Kidney epithelial cell (primary cell): ENCODE measurements at regions not wholly inside any gene's neighbourhood (a gene's known extent, or its start where the extent isn't known, plus 50 kb on each side); places are given as distances from the start of the nearest gene placed in this dataset.

ENCODE experiments used
- DNase-seq: peaks from one replicate; pipeline ENCODE4 v3.0.0-alpha.2; 2010; ENCODE audit warnings: low read depth
- H3K27me3 ChIP-seq: 2 replicates; pipeline ENCODE4 v1.6.0; 2011; ENCODE audit warnings: low read length; ENCODE audit not compliant: control insufficient read depth, insufficient read depth
- H3K36me3 ChIP-seq: 2 replicates; pipeline ENCODE4 v1.5.1; 2011; ENCODE audit warnings: low read length; ENCODE audit not compliant: control insufficient read depth, insufficient read depth
- H3K4me3 ChIP-seq: 2 replicates; pipeline ENCODE4 v1.5.1; 2011; ENCODE audit warnings: low read depth, mild to moderate bottlenecking, control low read depth, low read length
- CTCF ChIP-seq: IDR thresholded peaks from 2 replicates; pipeline ENCODE4 v1.5.1; 2011; ENCODE audit warnings: mild to moderate bottlenecking, moderate library complexity, low read length, control low read depth, inconsistent platforms; ENCODE audit not compliant: insufficient read depth, poor library complexity, severe bottlenecking

DNA sequence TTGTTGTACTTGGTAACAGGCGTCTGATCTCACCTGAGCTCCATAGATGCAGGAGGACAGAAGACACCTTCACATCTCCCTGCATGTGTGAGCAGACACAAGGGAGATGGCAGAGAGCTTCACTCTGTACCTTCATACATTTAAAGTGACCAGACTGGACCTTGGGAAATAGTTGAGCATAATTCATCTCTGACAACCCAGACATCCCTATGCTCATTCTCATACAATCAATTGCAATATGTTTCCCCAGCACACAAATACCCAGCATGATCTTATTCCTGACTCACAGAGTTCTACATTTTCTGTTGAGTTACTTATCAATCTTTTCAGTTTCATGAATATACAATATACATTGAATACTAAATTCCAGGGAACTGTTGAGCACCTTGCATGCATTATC, 488.2 kb upstream of the API5 start:
- Histone ChIP-seq H3K4me3 (no peak overlapping the region), H3K27me3 (no peaks in the 10 kb centered on the region), H3K36me3 (no peaks in the 10 kb centered on the region)
- TF ChIP-seq CTCF: no peak
- DNase-seq: no peak

GRCh38 chr11:42824067-42824466, 487.7 kb upstream of the API5 start:
- Histone ChIP-seq H3K27me3 (no peaks in the 10 kb centered on the region), H3K4me3 (no peak overlapping the region), H3K36me3 (no peaks in the 10 kb centered on the region)
- no peak for TF ChIP-seq CTCF
- DNase-seq: no peak

GRCh38 chr11:42825598-42825997, 486.2 kb upstream of the API5 start:
- DNase-seq: no peak
- TF ChIP-seq CTCF: no peak
- no peaks in the 10 kb centered on the region for H3K27me3 ChIP-seq
- no peak overlapping the region for H3K4me3 ChIP-seq
- H3K36me3 ChIP-seq: no peaks in the 10 kb centered on the region

- TF ChIP-seq CTCF: no peak
- H3K4me3 ChIP-seq: no peak overlapping the region
- H3K36me3 ChIP-seq: no peaks in the 10 kb centered on the region
- H3K27me3 ChIP-seq: no peaks in the 10 kb centered on the region
- no peak for DNase-seq
Measured at GRCh38 chr11:42827845-42828244, 484.0 kb upstream of the API5 start.

GRCh38 chr11:42837994-42838393, 473.8 kb upstream of the API5 start:
- Histone ChIP-seq H3K36me3 (no peaks in the 10 kb centered on the region), H3K4me3 (no peak overlapping the region), H3K27me3 (no peaks in the 10 kb centered on the region)
- DNase-seq: no peak
- no peak for TF ChIP-seq CTCF

GRCh38 chr11:42840176-42840829, 471.5 kb upstream of the API5 start:
- H3K36me3 ChIP-seq: no peaks in the 10 kb centered on the region
- TF ChIP-seq CTCF: no peak
- no peak overlapping the region for H3K4me3 ChIP-seq
- DNase-seq: no peak
- no peaks in the 10 kb centered on the region for H3K27me3 ChIP-seq
